ENCODE measurements at regions not wholly inside any gene's neighbourhood (a gene's known extent, or its start where the extent isn't known, plus 50 kb on each side); places are given as distances from the start of the nearest gene placed in this dataset.

DNA sequence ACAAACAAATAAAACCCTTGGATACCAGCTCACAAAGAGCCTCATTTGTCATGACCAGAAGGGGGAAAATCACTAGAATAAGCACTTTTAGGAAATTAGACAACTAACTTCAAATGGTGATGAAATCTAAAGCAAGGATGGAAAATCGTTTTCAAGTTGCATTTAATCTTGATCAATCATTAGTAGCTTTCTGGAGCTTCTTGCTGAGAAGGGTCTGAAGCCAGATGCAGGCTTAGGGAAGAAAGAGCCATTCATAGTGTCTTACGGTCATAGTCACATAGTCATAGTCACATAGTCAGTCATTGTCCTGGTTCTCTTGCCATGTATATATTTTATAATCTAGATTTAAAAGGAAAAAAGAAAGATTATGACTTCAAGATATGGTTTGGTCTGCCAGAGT, 610.5 kb downstream of the ACTL7B start:
- Histone ChIP-seq H3K9me3 (no peaks in the 10 kb centered on the region), H3K27ac (no peak overlapping the region), H3K27me3 (no peaks in the 10 kb centered on the region), H3K4me1 (no peaks in the 10 kb centered on the region), H3K4me3 (no peak overlapping the region), H3K36me3 (no peaks in the 10 kb centered on the region)
- TF ChIP-seq POLR2A (IDR thresholded peaks at IDR 0.05) (no peak), EP300 (IDR thresholded peaks at IDR 0.05) (no peak), POLR2AphosphoS5 (IDR thresholded peaks at IDR 0.05) (no peak)
- TF ChIP-seq, protein P1, sequence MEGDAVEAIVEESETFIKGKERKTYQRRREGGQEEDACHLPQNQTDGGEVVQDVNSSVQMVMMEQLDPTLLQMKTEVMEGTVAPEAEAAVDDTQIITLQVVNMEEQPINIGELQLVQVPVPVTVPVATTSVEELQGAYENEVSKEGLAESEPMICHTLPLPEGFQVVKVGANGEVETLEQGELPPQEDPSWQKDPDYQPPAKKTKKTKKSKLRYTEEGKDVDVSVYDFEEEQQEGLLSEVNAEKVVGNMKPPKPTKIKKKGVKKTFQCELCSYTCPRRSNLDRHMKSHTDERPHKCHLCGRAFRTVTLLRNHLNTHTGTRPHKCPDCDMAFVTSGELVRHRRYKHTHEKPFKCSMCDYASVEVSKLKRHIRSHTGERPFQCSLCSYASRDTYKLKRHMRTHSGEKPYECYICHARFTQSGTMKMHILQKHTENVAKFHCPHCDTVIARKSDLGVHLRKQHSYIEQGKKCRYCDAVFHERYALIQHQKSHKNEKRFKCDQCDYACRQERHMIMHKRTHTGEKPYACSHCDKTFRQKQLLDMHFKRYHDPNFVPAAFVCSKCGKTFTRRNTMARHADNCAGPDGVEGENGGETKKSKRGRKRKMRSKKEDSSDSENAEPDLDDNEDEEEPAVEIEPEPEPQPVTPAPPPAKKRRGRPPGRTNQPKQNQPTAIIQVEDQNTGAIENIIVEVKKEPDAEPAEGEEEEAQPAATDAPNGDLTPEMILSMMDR (IDR thresholded peaks at IDR 0.05) = no peak
- 65 to 69% methylated on average over 2 of the region's 2 CpGs for WGBS, 2 donors
- no peak for ATAC-seq (ENCODE audit: low FRiP score in 2 of 2)
- no peak for DNase-seq

GRCh38 chr9:108244686-108245085, 611.1 kb downstream of the ACTL7B start:
- DNase-seq = no peak
- Histone ChIP-seq H3K27ac (no peak overlapping the region), H3K9me3 (no peaks in the 10 kb centered on the region), H3K36me3 (no peaks in the 10 kb centered on the region), H3K4me3 (no peak overlapping the region), H3K27me3 (no peaks in the 10 kb centered on the region), H3K4me1 (no peaks in the 10 kb centered on the region)
- no peak for ATAC-seq (ENCODE audit: low FRiP score in 2 of 2)
- no peak for TF ChIP-seq EP300 (IDR thresholded peaks at IDR 0.05)
- no peak for TF ChIP-seq POLR2AphosphoS5 (IDR thresholded peaks at IDR 0.05)
- no peak for TF ChIP-seq POLR2A (IDR thresholded peaks at IDR 0.05)
- TF ChIP-seq, protein P1 (IDR thresholded peaks at IDR 0.05) = no peak

- DNase-seq (no peak), ATAC-seq (ENCODE audit: low FRiP score in 2 of 2) (no peak)
- Histone ChIP-seq H3K27ac (no peak overlapping the region), H3K27me3 (no peaks in the 10 kb centered on the region), H3K9me3 (no peaks in the 10 kb centered on the region), H3K4me3 (no peak overlapping the region), H3K4me1 (no peaks in the 10 kb centered on the region), H3K36me3 (no peaks in the 10 kb centered on the region)
- 78 to 93% methylated on average over 1 of the region's 1 CpG for WGBS, 2 donors
- TF ChIP-seq POLR2A (IDR thresholded peaks at IDR 0.05) (no peak), POLR2AphosphoS5 (IDR thresholded peaks at IDR 0.05) (no peak), EP300 (IDR thresholded peaks at IDR 0.05) (no peak)
- TF ChIP-seq, protein P1 (IDR thresholded peaks at IDR 0.05) = no peak
These were observed 614.3 kb downstream of the ACTL7B start for GRCh38 chr9:108241384-108242073.

GRCh38 chr9:108239696-108240321, 616.0 kb downstream of the ACTL7B start:
- no peak for TF ChIP-seq POLR2AphosphoS5 (IDR thresholded peaks at IDR 0.05)
- TF ChIP-seq EP300 (IDR thresholded peaks at IDR 0.05) = no peak
- TF ChIP-seq, protein P1 (IDR thresholded peaks at IDR 0.05) = no peak
- TF ChIP-seq POLR2A (IDR thresholded peaks at IDR 0.05) = no peak
- Histone ChIP-seq H3K27ac (no peak overlapping the region), H3K4me1 (no peaks in the 10 kb centered on the region), H3K36me3 (no peaks in the 10 kb centered on the region), H3K4me3 (no peak overlapping the region), H3K27me3 (no peaks in the 10 kb centered on the region), H3K9me3 (no peaks in the 10 kb centered on the region)
- DNase-seq (no peak), ATAC-seq (ENCODE audit: low FRiP score in 2 of 2) (no peak)
- WGBS, 2 donors = 83 to 88% methylated on average over 2 of the region's 2 CpGs

- H3K27me3 ChIP-seq = no peaks in the 10 kb centered on the region
- no peak overlapping the region for H3K4me3 ChIP-seq
- no peak overlapping the region for H3K27ac ChIP-seq
- no peaks in the 10 kb centered on the region for H3K4me1 ChIP-seq
- TF ChIP-seq, protein P1 (IDR thresholded peaks at IDR 0.05) = no peak
- TF ChIP-seq POLR2AphosphoS5 (IDR thresholded peaks at IDR 0.05) (no peak), POLR2A (IDR thresholded peaks at IDR 0.05) (no peak), EP300 (IDR thresholded peaks at IDR 0.05) (no peak)
- no peaks in the 10 kb centered on the region for H3K9me3 ChIP-seq
- H3K36me3 ChIP-seq = no peaks in the 10 kb centered on the region
- DNase-seq (no peak), ATAC-seq (ENCODE audit: low FRiP score in 2 of 2) (no peak)
- 89 to 90% methylated on average over 3 of the region's 3 CpGs for WGBS, 2 donors
These were observed 620.2 kb downstream of the ACTL7B start for GRCh38 chr9:108235609-108236008.
